Ectodermal cell (in vitro differentiated cells): ENCODE measurements at regions not wholly inside any gene's neighbourhood (a gene's known extent, or its start where the extent isn't known, plus 50 kb on each side); places are given as distances from the start of the nearest gene placed in this dataset.
A peak's percentile ranks its signal among the peaks of the same experiment; 100 is the strongest.

ENCODE experiments used
- H3K27ac ChIP-seq: 2 replicates; pipeline ENCODE4 v1.7.0; 2013; ENCODE audit warnings: mild to moderate bottlenecking, low read depth, low read length; ENCODE audit not compliant: insufficient read depth, poor library complexity, severe bottlenecking
- H3K27me3 ChIP-seq: 2 replicates; pipeline ENCODE4 v1.7.0; 2013; ENCODE audit warnings: mild to moderate bottlenecking, low read length; ENCODE audit not compliant: insufficient read depth, control insufficient read depth, poor library complexity, severe bottlenecking
- H3K36me3 ChIP-seq: one replicate; pipeline ENCODE4 v1.7.0; 2013; ENCODE audit warnings: low read length; ENCODE audit not compliant: control insufficient read depth, insufficient read depth
- H3K4me1 ChIP-seq: one replicate; pipeline ENCODE4 v1.7.0; 2013; ENCODE audit warnings: low read length; ENCODE audit not compliant: control insufficient read depth, insufficient read depth
- H3K4me3 ChIP-seq: 2 replicates; pipeline ENCODE4 v1.7.0; 2013; ENCODE audit warnings: low read depth, low read length, control low read depth; ENCODE audit not compliant: insufficient read depth
- H3K9me3 ChIP-seq: 2 replicates; pipeline ENCODE4 v1.7.0; 2013; ENCODE audit warnings: mild to moderate bottlenecking, low read length, moderate library complexity; ENCODE audit not compliant: control insufficient read depth
- WGBS, 2 experiments: methylation state at CpG; one replicate each; pipeline ENCODE4 v1.1.7; 2013; ENCODE audit warnings: missing lambda C conversion rate in 2 of 2; 5-methylcytosine and 5-hydroxymethylcytosine counted together

- WGBS, 2 experiments: 90 to 94% methylated on average over 1 of the region's 1 CpG
- H3K9me3 ChIP-seq: no peaks in the 10 kb centered on the region
- H3K27ac ChIP-seq: no peak overlapping the region
- H3K4me1 ChIP-seq: no peaks in the 10 kb centered on the region
- H3K36me3 ChIP-seq: no peaks in the 10 kb centered on the region
- H3K27me3 ChIP-seq: no peaks in the 10 kb centered on the region
- H3K4me3 ChIP-seq: no peak overlapping the region
Measured at GRCh38 chr1:8147956-8148355, 121.8 kb upstream of the ERRFI1 start.

- Histone ChIP-seq H3K36me3 (no peaks in the 10 kb centered on the region), H3K4me1 (no peaks in the 10 kb centered on the region), H3K27ac (no peak overlapping the region), H3K9me3 (no peaks in the 10 kb centered on the region), H3K27me3 (no peaks in the 10 kb centered on the region), H3K4me3 (no peak overlapping the region)
- WGBS, 2 experiments: 94 to 95% methylated on average over 11 of the region's 11 CpGs
Measured at GRCh38 chr1:8146257-8146855, 120.2 kb upstream of the ERRFI1 start.

GRCh38 chr1:8145545-8146202, 119.6 kb upstream of the ERRFI1 start:
- no peak overlapping the region for H3K27ac ChIP-seq
- H3K36me3 ChIP-seq: no peaks in the 10 kb centered on the region
- H3K4me3 ChIP-seq: no peak overlapping the region
- H3K9me3 ChIP-seq: no peaks in the 10 kb centered on the region
- H3K27me3 ChIP-seq: no peaks in the 10 kb centered on the region
- no peaks in the 10 kb centered on the region for H3K4me1 ChIP-seq
- 84 to 86% methylated on average over 8 of the region's 8 CpGs for WGBS, 2 experiments

- no peaks in the 10 kb centered on the region for H3K36me3 ChIP-seq
- H3K4me1 ChIP-seq: no peaks in the 10 kb centered on the region
- H3K27me3 ChIP-seq: no peaks in the 10 kb centered on the region
- WGBS, 2 experiments: 93% methylated on average over 13 of the region's 13 CpGs
- no peak overlapping the region for H3K4me3 ChIP-seq
- no peak overlapping the region for H3K27ac ChIP-seq
- no peaks in the 10 kb centered on the region for H3K9me3 ChIP-seq
Measured at GRCh38 chr1:8144323-8144722, 118.2 kb upstream of the ERRFI1 start.

- Histone ChIP-seq H3K27ac (no peak overlapping the region), H3K4me3 (no peak overlapping the region), H3K36me3 (no peaks in the 10 kb centered on the region), H3K27me3 (no peaks in the 10 kb centered on the region), H3K4me1 (no peaks in the 10 kb centered on the region), H3K9me3 (no peaks in the 10 kb centered on the region)
- WGBS, 2 experiments: 95% methylated on average over 7 of the region's 7 CpGs
Measured at GRCh38 chr1:8142955-8143629, 117.0 kb upstream of the ERRFI1 start.

- H3K27me3 ChIP-seq: no peaks in the 10 kb centered on the region
- 93% methylated on average over 11 of the region's 11 CpGs for WGBS, 2 experiments
- no peaks in the 10 kb centered on the region for H3K9me3 ChIP-seq
- no peak overlapping the region for H3K4me3 ChIP-seq
- H3K4me1 ChIP-seq: peaks cover 7% of the 10 kb centered on the region
- no peaks in the 10 kb centered on the region for H3K36me3 ChIP-seq
- H3K27ac ChIP-seq: no peak overlapping the region
Measured at GRCh38 chr1:8139941-8140340, 113.8 kb upstream of the ERRFI1 start.

GRCh38 chr1:8139383-8139782, 113.3 kb upstream of the ERRFI1 start:
- no peak overlapping the region for H3K4me3 ChIP-seq
- peaks cover 7% of the 10 kb centered on the region for H3K4me1 ChIP-seq
- no peaks in the 10 kb centered on the region for H3K36me3 ChIP-seq
- H3K9me3 ChIP-seq: no peaks in the 10 kb centered on the region
- H3K27me3 ChIP-seq: no peaks in the 10 kb centered on the region
- WGBS, 2 experiments: 92 to 94% methylated on average over 6 of the region's 6 CpGs
- H3K27ac ChIP-seq: no peak overlapping the region

- no peaks in the 10 kb centered on the region for H3K27me3 ChIP-seq
- WGBS, 2 experiments: 93 to 95% methylated on average over 5 to 6 of the region's 6 CpGs
- H3K27ac ChIP-seq: no peak overlapping the region
Measured at GRCh38 chr1:8138673-8139072, 112.6 kb upstream of the ERRFI1 start.

GRCh38 chr1:8137481-8138244, 111.6 kb upstream of the ERRFI1 start:
- Histone ChIP-seq H3K36me3 (no peaks in the 10 kb centered on the region), H3K27ac (peak overlapping the region; percentile 69), H3K27me3 (no peaks in the 10 kb centered on the region), H3K9me3 (no peaks in the 10 kb centered on the region), H3K4me1 (peaks cover 7% of the 10 kb centered on the region), H3K4me3 (no peak overlapping the region)
- 76 to 78% methylated on average over 13 of the region's 13 CpGs for WGBS, 2 experiments

More at GRCh38 chr1:8138673-8139072, 112.6 kb upstream of the ERRFI1 start:
- Histone ChIP-seq H3K4me3 (no peak overlapping the region), H3K4me1 (peaks cover 7% of the 10 kb centered on the region), H3K9me3 (no peaks in the 10 kb centered on the region), H3K36me3 (no peaks in the 10 kb centered on the region)

- Histone ChIP-seq H3K4me1 (peaks cover 7% of the 10 kb centered on the region), H3K27ac (no peak overlapping the region)
- WGBS, 2 experiments: 93 to 95% methylated on average over 5 of the region's 5 CpGs
Measured at GRCh38 chr1:8136766-8137165, 110.7 kb upstream of the ERRFI1 start.

More at GRCh38 chr1:8136766-8137165, 110.7 kb upstream of the ERRFI1 start:
- Histone ChIP-seq H3K27me3 (no peaks in the 10 kb centered on the region), H3K9me3 (no peaks in the 10 kb centered on the region), H3K36me3 (no peaks in the 10 kb centered on the region), H3K4me3 (no peak overlapping the region)
